BJ (cell line): ENCODE measurements at regions not wholly inside any gene's neighbourhood (a gene's known extent, or its start where the extent isn't known, plus 50 kb on each side); places are given as distances from the start of the nearest gene placed in this dataset.

Experiments used
- CTCF ChIA-PET: fragments of 350-600 bp; formaldehyde crosslinking; extraction: SDS; loops from one replicate; lab custom pipeline; 2021; ENCODE audit warnings: antibody characterized with exemption, inconsistent platforms; lab: Yijun Ruan, JAX
- POLR2A ChIA-PET: fragments of 300-600 bp; sonication (Branson Sonifier 250); formaldehyde crosslinking; extraction: SDS; loops from one replicate; lab custom pipeline; 2021; ENCODE audit warnings: antibody characterized with exemption; lab: Charles Lee
- DNase-seq: peaks from one replicate; pipeline ENCODE4 v3.0.0-alpha.2; 2011; ENCODE audit warnings: low read depth
- H3K27me3 ChIP-seq: 2 replicates; pipeline ENCODE4 v1.6.0; 2011; ENCODE audit warnings: low read length; ENCODE audit not compliant: control insufficient read depth, insufficient read depth
- H3K36me3 ChIP-seq: 2 replicates; pipeline ENCODE4 v1.5.1; 2011; ENCODE audit warnings: low read length; ENCODE audit not compliant: control insufficient read depth, insufficient read depth
- H3K4me3 ChIP-seq: 2 replicates; pipeline ENCODE4 v1.5.1; 2011; ENCODE audit warnings: low read depth, mild to moderate bottlenecking, control low read depth, low read length
- CTCF ChIP-seq: IDR thresholded peaks from 2 replicates; pipeline ENCODE4 v1.5.1; 2011; ENCODE audit warnings: low read depth, mild to moderate bottlenecking, control low read depth, inconsistent platforms, low read length, moderate library complexity; ENCODE audit not compliant: insufficient read depth

GRCh38 chr7:53657586-53657985, 622.2 kb downstream of the POM121L12 start:
- ChIA-PET CTCF (no interaction called here), POLR2A (no interaction called here)
- no peaks in the 10 kb centered on the region for H3K27me3 ChIP-seq
- no peak for DNase-seq
- H3K4me3 ChIP-seq: no peak overlapping the region
- no peaks in the 10 kb centered on the region for H3K36me3 ChIP-seq
- TF ChIP-seq CTCF: no peak

GRCh38 chr7:53658951-53659350, 623.5 kb downstream of the POM121L12 start:
- CTCF ChIA-PET: no interaction called here
- POLR2A ChIA-PET: no interaction called here
- H3K27me3 ChIP-seq: no peaks in the 10 kb centered on the region
- TF ChIP-seq CTCF: no peak
- H3K36me3 ChIP-seq: no peaks in the 10 kb centered on the region
- DNase-seq: no peak
- no peak overlapping the region for H3K4me3 ChIP-seq

- no peak overlapping the region for H3K4me3 ChIP-seq
- DNase-seq: no peak
- no peak for TF ChIP-seq CTCF
- CTCF ChIA-PET: no interaction called here
- POLR2A ChIA-PET: no interaction called here
- no peaks in the 10 kb centered on the region for H3K27me3 ChIP-seq
- no peaks in the 10 kb centered on the region for H3K36me3 ChIP-seq
Measured at GRCh38 chr7:53661645-53662217, 626.3 kb downstream of the POM121L12 start.

- no peak for DNase-seq
- Histone ChIP-seq H3K27me3 (no peaks in the 10 kb centered on the region), H3K36me3 (no peaks in the 10 kb centered on the region), H3K4me3 (no peak overlapping the region)
- TF ChIP-seq CTCF: no peak
- CTCF ChIA-PET: no interaction called here
- POLR2A ChIA-PET: no interaction called here
Measured at GRCh38 chr7:53672681-53673080, 637.2 kb downstream of the POM121L12 start.

- POLR2A ChIA-PET: no interaction called here
- CTCF ChIA-PET: no interaction called here
- TF ChIP-seq CTCF: no peak
- DNase-seq: no peak
- no peak overlapping the region for H3K4me3 ChIP-seq
- no peaks in the 10 kb centered on the region for H3K36me3 ChIP-seq
- no peaks in the 10 kb centered on the region for H3K27me3 ChIP-seq
Measured at GRCh38 chr7:53675835-53676234, 640.4 kb downstream of the POM121L12 start.
